NCI-H1048 (cell line): ENCODE measurements at regions not wholly inside any gene's neighbourhood (a gene's known extent, or its start where the extent isn't known, plus 50 kb on each side); places are given as distances from the start of the nearest gene placed in this dataset.

Source experiments
- DNase-seq: peaks from one replicate; lab custom pipeline; 2025; lab: John Stamatoyannopoulos, UW

DNA sequence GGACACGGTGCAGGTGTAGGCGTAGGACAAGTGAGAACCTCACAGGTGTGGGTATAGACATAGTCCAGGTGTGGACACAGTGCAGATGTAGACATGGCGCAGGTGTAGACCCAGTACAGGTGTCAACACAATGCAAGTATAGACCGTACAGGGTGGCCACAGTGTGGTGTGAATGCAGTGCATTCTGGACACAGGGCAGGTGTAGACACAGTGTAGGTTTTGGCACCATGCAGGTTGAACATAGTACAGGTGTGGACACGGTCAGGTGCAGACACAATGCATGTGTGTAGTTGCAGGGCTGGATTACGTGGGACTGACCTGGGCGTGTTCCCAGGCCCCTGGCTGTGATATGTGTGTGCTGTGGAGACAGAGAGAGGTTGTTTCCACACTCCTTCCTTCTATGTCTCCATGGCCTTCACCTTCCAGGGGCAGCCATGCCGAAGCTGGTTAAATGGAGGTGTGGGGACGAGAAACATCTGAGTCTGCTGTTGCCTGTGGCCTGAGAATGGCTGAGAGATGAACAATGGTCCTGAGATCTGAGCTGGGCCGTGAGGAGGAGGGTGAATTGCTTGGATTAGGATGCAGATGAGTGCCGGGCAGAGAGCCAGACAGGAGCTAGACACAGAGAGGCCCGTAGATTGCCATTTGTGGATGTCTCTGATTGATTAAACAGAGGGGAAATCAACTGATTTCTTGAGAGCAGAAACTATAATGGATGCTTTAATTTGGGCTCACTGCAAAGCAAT, 343.9 kb upstream of the SHH start:
- DNase-seq, result no peak

DNA sequence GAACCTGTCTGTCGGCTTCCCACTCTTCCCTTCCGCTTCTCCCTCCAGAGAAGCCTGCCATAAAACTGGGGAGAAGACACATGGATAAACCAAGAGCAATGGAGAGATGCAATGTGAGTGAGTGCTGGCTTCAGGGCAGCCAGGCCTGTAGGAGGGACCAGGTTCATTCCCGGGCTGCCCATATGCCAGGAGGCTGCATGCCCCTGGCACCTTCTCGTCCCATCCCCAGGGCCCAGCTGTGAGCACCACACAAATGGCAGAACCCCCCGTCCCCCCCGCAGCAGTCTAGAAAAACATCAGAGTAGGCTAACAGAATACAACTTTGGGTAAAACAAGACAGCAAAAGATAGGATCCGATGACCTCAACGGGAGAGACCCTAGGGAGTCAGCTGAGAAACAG, 341.3 kb upstream of the SHH start:
- no peak for DNase-seq

DNA sequence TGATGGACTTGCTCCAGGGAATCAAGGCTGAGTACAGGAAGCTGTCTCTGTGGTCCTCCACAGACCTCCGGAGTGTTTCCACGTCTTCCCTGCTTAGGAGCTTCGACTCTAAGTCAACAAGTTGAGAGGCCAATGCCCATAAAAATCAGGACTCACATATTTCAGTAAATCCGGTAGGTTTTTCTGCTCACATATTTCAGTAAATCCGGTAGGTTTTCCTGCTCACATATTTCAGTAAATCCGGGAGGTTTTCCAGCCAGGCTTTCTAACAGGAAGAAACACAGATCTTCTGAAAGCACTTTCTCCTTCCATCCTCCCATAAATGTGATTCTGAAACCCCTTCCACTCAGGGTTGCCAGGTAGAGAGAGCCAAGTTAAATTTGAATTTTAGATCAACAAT, 340.1 kb upstream of the SHH start:
- no peak for DNase-seq

DNA sequence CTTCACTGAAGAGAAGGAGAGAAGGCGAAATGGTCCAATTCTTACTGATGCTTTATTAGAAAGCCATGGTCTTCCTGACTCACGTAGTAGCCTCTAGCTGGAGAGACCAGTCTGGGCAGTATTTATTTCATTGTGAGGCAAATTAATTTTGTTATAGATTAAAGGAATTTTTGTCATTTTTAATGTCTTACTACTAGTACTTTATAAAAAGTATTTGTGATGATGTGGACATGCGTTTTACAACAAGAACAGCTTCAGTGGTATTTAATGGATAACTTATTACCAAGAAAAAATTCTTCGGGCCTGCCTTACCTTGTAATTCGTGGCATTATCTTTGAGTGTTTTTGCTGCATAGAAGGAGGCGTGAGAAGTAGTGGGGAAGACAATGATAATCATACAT, 339.4 kb upstream of the SHH start:
- DNase-seq, result no peak

DNA sequence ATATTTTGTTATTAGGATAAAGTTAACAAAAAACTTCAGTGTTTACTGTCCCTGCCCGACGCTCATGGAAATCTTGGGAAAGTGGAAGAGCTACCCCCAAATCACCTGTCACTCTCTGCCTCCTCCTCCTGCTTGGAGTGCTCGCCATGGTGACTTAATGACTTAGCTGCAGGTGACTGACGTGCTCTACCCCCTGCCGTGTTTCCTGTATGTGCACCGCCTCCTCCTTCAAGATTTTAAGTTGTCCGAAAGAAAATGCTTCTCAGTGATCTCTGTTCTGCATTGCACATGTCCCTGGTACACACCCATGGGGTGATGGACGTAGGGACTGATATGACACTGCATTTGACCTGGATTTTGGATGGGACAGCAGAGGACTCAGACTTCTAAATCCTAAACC, 338.8 kb upstream of the SHH start:
- no peak for DNase-seq

DNA sequence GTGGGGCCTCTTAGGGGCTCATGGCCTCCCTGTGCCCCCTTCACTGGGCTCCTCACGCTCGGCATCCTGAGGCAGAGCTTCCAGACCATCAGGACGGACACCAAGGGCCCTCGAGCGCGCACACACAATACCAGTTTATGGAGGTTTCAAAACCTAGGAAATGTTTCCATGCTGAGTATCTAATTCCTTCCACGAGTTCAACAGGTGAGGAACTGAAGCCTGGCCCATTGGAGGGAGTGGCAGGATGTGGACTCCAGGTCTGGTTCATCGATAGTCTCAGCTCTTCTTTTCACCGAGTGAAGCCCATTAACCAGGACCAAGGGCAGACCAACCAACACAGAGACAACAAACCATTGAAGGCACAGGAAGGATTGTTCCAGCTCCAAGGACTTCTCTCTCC, 336.7 kb upstream of the SHH start:
- no peak for DNase-seq

DNA sequence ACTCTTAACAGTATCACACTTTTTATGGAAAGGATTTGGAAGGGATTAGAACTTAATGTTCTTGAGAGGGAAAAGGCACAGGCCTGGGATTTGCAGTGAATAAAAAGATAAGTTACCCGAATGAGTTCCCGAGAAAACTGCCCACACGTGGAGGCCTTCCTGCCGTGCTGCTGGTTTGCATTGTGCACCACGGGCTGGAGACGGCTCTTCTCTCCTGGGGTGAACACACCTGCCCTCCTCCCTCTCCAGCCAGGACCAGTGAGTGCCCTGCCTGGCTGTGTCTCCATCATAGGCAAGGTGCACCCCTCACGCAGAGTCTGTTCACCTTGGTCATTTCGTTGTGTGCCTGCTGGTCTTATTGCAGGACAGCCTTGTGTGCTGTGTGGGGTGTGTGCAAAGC, 336.3 kb upstream of the SHH start:
- DNase-seq, result no peak

DNA sequence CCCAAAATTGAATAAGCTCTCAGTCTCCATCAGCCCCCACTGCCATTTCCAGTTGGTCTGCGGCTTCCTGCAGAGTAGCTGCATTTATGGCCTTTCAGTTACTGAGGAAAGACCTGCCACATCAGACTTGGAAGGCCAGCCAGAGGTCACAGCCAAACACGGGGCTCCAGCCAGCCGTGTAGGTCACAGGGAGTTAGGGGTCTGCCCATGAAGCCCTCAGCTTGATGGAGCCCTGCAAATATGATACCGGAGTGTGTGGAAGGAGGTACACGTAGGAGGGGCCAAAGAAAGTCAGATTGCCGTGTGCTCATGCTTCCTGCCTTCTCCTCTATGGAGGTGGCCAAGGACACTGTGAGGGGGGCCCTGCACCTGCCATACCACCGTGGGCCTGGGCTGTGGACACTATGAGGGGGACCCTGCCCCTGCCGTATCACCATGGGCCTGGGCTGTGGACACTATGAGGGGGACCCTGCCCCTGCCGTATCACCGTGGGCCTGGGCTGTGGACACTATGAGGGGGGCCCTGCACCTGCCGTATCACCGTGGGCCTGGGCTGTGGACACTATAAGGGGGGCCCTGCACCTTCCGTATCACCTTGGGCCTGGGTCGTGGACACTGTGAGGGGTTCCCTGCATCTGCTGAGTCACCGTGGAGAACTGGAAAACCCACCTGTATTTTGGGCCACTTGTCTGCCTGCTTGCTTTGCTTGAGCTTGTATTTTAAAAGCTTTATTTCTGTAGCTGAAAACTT, 335.7 kb upstream of the SHH start:
- DNase-seq, result no peak

DNA sequence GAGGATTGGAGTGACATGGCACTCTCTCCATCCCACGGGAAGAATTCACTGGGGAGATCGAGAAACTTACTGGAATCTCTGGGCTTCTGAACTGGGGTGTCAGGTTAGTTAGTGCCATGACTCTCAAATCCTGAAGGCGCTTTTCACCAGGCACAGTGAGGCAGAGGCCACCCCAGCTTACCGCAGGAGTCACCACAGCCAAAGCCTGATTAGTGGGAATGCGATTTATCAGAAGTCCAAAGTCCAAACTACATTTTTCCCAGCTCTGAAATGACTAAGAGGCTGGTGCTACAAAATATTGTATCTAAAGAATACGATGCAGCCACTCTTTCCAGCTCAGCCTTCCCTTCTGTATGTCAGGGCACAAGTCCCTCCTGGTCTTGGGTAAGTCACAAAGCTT, 334.8 kb upstream of the SHH start:
- DNase-seq, result no peak

DNA sequence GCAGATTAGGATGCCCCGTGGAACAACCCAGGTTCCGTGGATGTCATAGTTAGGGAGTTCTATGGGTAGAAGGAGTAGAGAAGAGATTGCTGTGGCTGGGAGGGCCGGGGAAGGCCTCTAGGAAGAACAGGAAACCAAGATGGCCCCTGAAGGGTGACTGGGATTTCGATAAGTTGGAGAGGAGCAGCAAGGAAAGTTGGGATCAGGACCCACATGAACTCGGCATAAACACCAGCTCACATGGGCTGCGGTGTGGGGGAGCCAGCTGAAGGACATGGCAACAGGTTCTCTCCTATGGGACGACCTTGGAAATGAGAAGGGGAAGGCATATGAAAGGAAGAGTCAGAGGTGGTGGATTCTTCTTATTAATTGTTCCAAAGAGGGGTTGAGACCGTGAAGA, 333.7 kb upstream of the SHH start:
- DNase-seq, result no peak

DNA sequence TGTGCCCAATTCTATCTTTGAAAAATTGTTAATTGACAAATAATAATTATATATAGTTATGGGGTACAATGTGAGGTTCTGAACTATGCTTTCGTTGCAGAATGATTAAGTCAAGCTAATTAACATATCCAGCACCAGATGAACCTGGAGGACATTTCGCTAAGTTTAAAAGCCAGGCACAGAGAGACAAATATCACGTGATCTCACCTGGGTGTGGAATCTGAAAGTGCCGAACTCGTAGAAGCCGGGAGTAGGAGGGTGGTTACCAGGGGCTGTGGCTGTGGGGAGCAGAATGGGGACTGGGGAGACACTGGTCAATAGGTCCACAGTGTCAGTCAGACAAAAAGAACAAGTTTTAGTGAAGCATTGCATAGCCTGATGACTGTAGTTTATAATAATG, 332.9 kb upstream of the SHH start:
- DNase-seq, result no peak

DNA sequence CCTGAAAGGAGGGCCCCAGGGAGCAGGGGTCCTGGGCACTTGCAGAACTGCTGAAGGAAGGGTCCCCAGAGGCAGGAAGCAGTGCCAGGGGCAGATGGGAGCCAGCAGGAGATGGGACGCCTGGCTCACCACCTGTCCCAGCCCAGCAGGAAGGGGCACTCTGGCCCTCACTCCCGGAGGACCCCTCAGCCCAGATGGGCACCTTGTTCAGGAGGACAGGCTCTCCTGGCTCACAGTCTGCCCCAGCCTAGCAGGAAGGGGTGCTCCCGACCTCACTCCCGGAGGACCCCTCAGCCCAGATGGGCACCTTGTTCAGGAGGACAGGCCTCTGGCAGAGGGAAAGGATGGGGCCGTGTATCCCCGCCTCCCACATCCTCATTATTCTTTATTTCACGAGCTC, 331.4 kb upstream of the SHH start:
- no peak for DNase-seq

DNA sequence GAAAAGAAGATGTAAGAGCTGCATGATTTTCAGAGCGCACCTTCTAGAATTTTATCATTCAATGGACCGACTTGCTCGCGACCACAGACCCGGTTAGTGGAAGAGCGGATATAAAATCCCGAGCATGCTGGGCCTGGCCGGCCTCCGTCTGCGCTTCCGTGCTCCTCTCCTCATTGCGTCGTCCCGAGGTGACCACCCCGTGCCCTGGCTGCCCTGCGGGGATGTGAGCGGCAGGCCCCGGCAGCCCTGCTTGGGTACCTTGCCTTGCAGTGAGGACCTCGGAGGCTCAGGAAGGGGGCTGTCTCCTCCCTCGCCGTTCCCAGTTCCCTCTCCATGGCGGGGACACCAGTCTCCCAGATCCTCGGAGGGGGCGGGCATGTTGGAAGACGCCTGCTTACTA, 330.9 kb upstream of the SHH start:
- DNase-seq, result no peak

DNA sequence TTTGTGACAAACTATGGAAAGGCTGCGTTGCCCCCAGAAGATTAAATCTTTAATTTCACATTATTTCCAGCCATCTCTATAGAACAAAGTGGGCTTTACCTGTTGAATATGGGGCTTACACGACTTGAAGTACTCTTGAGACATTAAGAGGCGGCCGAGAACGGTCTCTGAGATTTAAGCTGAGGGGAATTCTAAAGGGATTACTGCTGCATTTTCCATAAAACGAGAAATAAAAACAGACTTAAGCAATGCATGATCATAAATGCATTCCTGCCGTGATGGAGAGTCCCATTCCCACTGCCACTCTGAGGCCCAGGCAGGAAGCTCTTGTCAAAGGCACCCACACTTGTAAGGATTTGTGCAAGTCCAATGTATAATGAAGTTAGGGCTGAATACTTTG, 329.7 kb upstream of the SHH start:
- DNase-seq, result no peak

DNA sequence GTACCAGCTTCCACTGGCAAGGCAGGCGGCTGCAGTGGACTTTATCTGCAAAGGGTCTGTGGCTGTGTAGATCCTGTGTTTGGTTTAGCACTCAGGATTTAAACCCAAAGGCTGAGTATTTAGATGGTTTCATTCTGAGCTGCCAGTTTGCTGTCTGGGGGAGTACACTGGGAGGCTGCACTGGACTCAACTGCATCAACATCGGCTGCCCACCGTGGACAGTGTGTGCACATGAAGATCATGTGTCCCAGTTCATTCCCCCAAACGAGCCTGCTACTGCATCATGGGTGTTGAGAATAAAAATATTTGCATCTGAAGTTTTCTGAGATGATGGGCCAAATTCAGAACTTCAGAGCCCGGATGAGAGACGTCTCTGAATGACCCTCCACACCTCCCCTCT, 328.6 kb upstream of the SHH start:
- no peak for DNase-seq

DNA sequence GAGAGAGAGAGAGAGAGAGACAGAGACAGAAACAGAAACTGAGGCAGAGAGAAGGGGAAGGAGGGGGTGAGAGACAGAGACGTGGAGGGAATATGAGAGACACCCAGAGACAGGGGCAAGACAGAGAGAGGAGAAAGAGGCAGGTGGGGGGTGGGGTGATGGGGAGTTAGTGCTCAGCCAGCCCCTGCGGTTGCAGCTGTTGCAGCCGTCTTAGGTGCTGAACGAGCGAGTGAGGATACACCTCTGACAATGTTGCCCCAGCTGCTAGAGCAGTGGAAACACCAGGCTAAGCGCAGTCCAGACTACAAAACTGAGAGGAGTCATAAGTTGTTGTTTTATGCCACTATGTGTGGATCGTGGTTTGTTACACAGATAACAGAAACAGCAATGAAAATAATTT, 328.2 kb upstream of the SHH start:
- no peak for DNase-seq

DNA sequence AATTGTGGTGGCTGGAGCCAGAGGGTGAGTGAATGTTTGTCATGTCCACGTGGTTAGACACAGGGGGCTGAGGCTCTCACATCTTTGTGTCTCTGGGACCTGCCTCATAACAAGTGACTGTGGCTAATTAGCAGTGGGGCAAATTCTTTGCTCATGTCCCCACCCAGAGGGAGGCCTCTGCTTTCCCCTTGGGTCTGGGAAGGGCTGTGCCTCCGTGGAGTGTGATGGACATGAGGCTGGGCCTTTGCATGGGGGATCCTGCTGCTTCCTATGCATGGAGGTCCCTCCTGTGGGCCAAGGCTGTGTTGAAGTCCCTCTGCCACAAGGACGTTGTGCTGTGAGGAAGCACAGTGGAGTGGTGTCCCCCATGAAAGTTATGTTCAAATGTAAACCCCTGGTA, 327.4 kb upstream of the SHH start:
- no peak for DNase-seq

DNA sequence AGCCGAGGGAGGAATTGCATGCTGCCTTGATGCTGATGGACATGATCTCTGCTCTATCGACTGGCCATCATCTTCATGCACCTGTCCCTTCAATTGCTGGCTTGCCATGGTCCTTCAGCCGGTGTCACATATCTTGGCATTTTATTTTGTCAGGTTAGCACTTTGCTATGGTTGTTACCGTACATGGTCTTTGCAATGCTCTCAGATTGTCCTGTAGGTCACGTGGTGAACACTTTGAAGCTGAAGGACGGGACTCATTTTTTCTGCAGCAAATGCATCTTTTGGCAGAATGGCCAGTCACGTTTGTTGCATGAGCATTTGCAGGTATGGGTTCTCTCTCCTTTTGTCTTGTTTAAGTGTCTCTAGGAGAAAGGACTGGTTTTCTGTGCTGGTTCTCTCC, 326.8 kb upstream of the SHH start:
- DNase-seq, result no peak

DNA sequence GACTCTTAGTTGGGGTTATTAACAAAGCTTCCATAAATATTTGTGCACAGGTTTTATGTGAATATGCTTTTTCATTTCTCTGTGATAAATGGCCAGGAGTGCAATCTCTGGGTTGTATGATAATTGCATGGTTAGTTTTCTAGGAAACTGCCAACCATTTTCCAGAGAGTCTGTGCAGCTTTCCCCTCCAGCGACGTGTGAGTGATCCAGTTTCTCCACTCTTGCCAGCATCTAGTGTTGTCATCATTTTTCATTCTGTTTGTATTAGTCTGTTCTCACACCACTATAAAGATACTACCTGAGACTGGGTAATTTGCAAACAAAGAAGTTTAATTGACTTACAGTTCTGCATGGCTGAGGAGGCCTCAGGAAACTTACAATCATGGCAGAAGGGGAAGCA, 319.6 kb upstream of the SHH start:
- DNase-seq, result no peak

DNA sequence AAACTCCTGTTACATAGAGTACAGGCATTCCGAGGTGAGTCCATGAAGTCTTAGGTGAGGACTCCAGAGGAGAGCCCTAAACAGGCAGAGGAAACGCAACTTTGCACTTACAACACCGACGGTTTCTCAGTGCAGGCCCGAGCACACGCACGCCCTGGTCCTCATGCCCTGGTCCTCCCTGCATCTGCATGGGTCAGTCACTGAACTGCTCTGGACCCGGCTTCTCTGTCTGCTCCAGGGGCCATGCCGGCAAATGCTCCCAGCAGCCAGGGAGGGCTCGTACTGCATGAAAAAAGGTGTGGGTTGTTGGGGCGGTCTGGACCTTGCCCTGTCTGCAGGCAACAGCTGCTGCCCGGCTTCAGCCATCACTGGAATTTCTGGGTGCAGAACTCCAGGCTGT, 317.3 kb upstream of the SHH start:
- DNase-seq, result no peak

DNA sequence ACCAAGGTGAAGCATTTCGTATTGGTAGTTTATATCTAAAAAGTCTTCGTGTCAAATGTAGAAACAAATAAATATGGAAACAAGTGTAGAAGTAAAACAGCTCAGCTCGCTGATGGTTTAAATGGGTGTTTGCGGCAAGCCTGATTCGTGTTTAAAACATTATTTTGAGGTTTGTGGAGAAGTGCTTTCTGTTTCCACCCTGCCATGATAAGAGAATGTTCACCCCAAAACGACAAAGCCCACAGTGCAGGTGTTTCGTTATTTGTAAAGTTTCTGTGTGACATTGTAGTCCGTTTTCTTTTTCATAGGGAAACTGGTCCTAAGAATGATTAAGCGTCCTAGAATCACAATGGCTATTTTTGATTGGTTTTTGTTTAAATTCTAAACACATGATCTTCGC, 316.2 kb upstream of the SHH start:
- no peak for DNase-seq

DNA sequence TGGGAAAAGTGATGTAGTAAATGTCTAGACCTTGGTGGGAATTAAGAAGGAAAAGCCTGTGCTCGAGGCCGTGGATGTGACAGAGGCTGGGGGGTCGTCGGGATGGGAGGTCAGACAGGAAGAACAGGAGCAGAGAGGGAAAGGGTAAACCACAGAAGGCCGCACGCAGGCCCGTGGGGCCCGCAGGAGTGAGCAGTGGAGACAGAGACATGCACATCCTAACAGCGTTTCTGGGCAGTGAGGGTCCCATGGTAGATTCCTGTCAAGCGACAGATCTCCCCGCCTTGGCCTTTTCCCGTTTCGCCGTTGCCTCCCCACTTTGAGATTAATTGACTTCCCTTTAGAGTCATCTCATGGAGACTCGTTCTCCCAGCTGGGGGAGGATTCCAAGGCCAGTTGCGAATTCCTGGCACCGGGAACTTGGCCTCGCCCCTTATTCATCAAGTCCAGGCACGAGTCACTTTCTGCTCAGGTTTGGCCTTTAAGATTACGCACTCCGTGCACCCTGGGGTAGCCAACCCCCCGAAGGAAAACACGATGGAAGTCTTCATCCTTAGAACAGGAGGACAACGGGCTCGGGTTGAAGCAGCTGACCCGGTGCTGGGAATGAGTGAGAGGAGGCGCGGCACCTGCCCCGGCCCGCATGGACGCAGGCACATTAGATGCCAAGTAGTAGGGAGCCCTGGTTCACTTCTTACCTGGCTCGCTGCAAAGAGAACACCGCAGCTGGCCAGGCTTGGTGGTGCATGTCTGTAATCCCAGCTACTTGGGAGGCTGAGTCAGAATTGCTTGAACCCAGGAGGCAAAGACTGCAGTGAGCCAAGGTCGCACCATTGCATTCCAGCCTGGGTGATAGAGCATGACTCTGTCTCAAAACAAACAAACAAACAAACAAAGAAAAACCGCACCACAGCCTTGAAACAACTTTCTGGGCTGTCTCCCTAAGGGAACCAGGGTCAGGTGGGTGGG, 315.2 kb upstream of the SHH start:
- DNase-seq, result no peak
